SHP77 (cell line): ENCODE measurements at regions not wholly inside any gene's neighbourhood (a gene's known extent, or its start where the extent isn't known, plus 50 kb on each side); places are given as distances from the start of the nearest gene placed in this dataset.
A peak's percentile ranks its signal among the peaks of the same experiment; 100 is the strongest.
"Not testable (repeated sequence)": the region's sequence is repeated elsewhere in the genome, so short reads cannot be mapped to it uniquely, and the experiment has no call there.

Source experiments
- DNase-seq, 2 experiments: peaks; one replicate each; lab custom pipeline; 2025; lab: John Stamatoyannopoulos, UW

DNA sequence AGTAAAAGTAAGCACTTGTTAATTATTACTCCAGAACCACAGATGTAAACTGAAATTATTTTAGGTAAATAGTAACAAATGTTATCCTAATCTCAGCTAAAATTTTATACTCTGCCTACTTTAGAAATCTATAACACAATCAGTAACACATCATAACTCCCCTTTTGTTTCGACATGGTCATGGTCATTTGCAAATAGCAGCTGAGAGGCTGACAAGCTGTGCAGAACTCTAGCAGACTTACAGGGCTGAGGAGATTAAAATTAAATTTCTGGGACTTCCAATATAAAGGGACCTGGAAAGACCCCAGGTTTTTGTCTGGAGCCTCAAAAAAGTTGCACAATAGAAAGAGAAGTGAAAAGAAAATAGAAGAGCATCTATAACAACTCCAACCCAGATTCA is 88.8 kb downstream of the PRL start:
- DNase-seq = no peak

DNA sequence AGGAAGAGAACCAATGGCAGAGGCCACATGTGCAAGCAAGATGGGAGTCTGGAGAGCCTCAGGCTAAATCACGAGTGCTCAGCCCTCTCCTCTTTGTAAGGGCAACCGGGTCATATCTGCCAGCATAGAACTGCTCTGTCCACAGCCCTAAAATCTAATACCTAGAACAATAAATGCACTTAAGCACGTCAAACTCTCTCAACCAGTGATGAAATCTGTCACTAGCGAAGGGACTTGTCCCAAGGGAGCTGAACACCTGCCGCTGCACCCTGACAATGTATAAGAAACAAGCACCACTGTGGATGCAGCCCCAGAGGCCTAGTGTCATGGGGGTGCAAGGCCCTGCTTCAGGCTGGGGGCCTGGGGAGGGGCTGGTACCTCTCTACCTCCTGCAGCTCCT is 82.5 kb downstream of the PRL start:
- no peak for DNase-seq

DNA sequence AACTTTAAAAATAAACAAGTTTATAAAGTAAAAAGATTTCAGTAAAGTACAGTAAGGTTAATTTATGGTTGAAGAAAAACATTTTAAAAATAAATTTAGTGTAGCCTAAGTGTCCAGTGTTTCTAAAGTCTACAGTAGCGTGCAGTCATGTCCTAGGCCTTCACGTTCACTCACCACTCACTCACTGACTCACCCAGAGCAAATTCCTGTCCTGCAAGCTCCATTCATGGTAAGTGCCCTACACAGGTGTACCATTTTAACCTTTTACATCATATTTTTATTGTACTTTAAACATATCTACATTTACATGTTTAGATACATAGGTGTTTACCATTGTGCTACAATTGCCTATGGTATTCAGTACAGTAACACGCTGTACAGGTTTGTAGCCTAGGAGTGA is 81.4 kb downstream of the PRL start:
- not testable (repeated sequence) for DNase-seq

DNA sequence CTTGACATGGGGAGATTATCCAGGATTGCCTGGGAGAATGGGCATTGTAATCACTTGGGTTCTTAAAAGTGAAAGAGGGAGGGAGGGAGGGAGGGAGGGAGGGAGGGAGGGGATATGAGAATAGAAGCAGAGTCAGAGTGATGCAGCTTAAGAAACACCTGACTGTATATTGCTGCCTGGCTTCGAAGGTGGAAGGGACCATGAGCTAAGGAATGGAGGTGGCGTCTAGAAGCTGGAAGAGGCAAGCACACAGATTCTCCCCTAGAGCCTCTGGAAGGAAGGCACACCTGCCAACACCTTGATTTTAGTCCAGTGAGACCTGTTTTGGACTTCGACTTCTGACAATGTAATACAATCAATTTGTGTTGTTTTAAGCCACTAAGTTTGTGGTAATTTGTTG is 78.4 kb downstream of the PRL start:
- DNase-seq = no peak

DNA sequence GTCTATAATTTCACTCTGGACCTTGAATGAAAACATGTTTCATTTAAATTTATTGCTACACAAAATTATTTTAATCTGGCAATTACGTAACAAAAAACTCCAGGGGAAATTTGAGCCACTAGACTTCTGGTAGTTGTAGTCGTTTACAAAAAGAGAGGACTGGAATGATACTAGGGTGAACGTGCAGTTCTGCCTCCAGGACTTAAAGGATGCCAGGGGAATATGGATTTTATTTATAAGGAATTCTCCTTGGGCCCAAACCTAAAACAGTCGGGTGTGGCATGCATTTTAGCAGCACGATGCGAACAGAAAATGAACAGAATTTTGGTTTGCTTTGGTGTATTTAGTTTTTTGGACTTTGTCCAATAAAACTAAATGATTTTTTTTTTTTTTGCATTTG is 76.9 kb downstream of the PRL start:
- DNase-seq = no peak

DNA sequence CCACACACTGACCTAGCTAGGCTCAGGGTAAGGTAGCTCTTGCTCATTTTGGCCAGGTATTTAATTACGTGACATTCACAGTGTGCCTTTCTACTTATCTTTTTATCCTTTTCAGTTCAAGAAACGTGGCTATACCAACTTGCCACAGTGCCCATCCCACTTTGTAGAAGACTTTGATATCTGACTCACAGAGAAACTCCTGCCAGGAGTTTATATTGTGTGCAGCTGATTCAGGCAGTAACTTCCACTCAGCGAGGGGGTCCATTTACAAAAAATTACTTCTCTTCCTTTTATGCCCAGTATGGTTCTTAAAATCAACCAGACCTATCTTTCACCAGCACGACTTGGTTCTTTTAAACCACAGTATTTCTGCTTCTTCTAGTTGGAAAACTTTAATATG is 75.6 kb downstream of the PRL start:
- DNase-seq = no peak

DNA sequence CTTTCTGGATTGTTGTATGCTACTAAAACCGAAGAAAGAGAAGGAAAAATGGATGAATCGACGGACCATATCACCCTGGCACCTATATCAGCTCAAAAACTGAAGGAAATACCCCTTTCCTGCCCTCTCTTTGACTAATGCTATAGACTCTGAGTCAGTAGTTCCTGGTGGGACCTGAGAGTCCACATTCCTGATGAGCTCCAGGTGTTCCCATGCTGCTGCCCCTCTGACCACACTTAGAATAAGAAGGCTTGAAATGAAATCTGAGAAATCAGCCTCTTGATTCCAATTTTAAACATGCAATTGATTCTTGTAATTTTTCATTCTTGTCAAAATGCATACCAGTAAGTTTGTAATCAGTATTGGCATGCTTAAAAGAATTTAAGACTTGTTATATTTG is 75.2 kb downstream of the PRL start:
- no peak for DNase-seq

DNA sequence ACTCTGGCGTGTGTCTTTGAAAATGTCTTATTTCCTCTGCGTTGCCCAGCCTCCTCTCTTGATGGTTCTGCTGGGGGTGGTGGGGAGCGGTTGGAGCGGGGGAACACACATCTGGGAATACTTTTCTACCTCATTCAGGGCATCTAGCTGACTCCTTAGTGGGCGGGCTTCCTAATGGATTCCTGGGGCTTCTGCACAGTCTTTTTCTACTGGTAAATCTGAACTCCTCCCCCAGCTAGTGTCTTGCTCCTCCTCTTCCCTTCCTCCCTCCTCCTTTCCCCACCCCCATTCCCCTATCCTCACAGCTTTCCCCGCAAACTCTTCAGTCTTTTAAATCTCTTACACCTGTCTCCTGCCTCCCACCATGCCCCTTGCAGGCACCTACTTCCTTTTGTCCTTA is 74.4 kb downstream of the PRL start:
- no peak for DNase-seq

DNA sequence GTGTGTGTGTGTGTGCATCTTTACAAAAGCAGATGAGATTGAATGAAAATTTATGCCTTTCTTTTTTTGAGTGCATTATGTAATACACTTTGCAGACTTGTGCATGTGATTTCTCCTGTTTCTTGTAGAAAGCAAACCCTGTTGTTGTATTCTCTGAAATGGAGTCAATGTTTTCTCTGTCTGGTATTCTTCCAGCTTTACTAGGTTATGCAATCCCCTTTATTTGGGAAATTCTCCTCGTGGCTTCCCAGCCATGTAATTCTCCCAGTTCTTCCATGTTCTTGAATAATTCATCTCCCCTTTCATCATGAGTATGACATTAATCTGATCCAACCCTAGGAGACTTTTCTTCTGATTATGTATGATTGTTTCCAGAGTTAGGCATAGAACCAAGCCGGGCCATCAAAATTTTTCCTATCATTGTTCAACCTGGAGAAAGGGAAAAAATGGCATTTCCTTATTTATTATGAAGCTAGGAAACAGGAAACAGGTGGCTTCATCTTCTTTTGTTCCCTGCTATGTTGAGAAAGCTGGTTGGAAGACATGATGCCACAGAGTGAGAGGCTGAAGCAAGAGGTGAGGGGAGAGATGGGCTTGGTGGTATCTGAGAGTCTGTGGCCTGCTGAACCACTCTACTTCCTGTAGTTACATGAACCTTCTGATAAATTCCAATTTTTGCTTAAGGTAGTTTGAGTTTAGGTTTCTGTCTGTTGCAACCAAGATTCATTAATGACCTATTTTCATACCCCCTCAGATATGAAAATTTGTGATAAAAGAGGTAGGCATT is 68.8 kb downstream of the PRL start:
- DNase-seq = no peak

DNA sequence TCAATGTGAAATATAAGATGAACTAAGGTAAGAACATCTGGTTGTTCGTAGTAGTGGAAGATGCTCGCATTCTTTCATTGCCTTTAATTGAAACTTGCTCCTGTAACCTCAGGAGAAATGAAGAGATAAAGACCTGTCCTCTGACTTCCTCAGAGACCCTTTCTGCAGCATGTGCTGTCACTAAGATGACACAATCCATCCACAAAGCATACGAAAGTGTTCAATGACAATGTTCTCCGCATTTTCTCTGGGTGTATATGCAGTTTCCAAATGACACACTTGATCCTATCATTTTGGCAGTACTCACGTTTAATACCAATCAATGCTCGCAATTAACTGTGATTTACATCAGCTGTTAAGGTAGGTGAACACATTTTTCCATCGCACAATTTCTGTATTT is 65.8 kb downstream of the PRL start:
- no peak for DNase-seq

DNA sequence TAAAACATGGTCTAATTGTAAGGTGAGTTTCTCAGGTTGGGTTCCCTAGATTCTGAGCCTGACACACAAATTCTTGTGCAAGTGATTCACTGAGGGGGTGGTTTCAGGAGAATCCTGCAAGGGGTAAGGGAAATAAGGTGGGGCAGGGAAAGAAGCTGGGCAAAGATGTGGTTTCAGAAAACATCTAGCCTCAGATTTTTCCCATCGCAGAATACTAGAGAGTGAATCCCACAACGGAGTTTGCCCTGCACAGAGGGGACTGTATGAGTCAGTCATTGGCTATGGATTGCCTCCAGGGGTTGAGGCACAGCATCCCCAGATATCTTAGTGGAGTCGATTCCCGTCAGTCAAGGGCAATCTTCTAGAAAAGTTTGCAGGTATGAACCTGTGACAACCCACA is 65.2 kb downstream of the PRL start:
- DNase-seq = no peak

DNA sequence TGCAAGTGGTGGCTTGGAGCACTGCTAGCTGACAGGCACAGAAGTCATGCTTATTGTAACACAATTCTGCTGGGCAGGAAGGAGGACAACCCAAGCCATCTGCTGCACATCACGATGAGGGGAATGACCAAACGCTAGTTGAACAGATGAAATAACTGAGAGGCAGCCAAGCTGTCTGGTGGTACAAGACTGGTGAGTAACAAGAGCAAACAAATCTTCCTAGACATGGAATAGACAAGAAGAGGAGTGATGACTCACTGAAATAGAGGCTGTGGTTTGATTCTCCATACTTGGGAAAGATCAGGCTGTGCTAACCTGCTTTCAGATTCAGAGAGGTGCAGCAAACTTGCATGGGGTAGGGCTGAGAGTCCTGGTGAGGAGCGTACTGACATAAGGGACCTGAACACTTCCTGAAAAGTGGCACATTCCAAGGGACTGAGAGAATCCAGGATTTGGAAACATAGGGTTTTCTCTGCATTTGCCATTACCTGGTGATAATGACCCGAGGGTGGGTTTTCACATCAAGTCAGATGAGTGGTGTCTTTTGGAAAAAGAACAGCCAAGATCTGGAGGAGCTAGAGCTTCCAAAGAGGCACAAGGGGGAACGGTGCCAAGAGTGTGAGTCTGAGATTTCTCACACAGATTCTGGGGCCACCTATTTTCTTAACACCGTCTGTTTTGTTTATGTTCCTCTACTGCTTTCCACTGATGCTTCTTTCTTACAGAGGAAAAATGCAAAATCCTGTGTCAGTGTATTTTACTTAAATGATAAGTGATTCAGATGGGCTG is 60.0 kb downstream of the PRL start:
- peak; percentile 60 to 70 for DNase-seq
